ENCODE measurements at regions not wholly inside any gene's neighbourhood (a gene's known extent, or its start where the extent isn't known, plus 50 kb on each side); places are given as distances from the start of the nearest gene placed in this dataset.

DNA sequence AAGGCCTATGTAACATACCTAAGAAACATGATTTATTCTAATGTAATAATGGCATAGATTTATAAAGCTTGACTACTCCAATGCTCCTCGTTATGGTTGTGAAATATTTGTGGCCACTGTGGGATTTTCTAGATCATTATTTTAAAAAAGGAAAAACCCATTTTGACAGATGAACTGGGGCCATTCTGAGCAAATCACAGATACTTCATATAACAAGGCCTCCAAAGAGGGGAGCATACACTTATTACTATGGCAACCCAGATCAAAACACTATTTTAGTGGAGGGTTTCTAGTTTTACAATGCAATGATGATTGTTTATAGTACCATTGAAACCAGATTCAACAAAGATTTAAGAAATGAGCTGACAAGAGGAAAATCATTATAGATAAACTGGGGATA is 346.6 kb downstream of the ZNF326 start:
- Histone ChIP-seq H3K4me3 (ENCODE audit: low read depth, low read length) (no peak overlapping the region), H3K27me3 (ENCODE audit: insufficient read depth, low read length) (no peaks in the 10 kb centered on the region), H3K36me3 (ENCODE audit: insufficient read depth, low read length) (no peaks in the 10 kb centered on the region), H3K79me2 (ENCODE audit: control insufficient read depth, insufficient read depth, low read length, unreplicated experiment) (no peaks in the 10 kb centered on the region), H3K4me1 (ENCODE audit: control insufficient read depth, insufficient read depth, low read length, unreplicated experiment) (no peaks in the 10 kb centered on the region), H3K27ac (ENCODE audit: low read depth, low read length) (no peak overlapping the region), H2AFZ (ENCODE audit: low read length, unreplicated experiment) (no peak overlapping the region)

DNA sequence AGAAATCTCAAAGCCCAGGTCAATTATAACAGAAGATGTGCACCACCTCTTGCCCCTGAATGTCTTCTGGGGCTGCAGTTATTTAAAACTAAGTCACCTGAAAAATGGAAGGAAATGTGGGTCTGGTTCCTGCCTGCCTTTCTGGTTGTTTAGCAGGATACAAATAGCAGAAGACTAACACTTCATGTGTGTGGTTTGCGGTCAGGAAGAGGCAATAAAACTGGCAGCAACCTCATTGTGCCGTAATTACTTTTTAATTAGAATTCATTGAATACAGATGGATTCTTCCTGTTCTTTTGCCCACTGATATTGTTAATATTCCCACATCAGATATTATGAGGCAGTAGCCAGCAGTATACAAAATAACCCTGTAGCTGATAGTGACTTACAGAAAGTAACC is 345.7 kb downstream of the ZNF326 start:
- Histone ChIP-seq H2AFZ (ENCODE audit: low read length, unreplicated experiment) (no peak overlapping the region), H3K27ac (ENCODE audit: low read depth, low read length) (no peak overlapping the region), H3K27me3 (ENCODE audit: insufficient read depth, low read length) (no peaks in the 10 kb centered on the region), H3K4me3 (ENCODE audit: low read depth, low read length) (no peak overlapping the region), H3K79me2 (ENCODE audit: control insufficient read depth, insufficient read depth, low read length, unreplicated experiment) (no peaks in the 10 kb centered on the region), H3K36me3 (ENCODE audit: insufficient read depth, low read length) (no peaks in the 10 kb centered on the region), H3K4me1 (ENCODE audit: control insufficient read depth, insufficient read depth, low read length, unreplicated experiment) (no peaks in the 10 kb centered on the region)

DNA sequence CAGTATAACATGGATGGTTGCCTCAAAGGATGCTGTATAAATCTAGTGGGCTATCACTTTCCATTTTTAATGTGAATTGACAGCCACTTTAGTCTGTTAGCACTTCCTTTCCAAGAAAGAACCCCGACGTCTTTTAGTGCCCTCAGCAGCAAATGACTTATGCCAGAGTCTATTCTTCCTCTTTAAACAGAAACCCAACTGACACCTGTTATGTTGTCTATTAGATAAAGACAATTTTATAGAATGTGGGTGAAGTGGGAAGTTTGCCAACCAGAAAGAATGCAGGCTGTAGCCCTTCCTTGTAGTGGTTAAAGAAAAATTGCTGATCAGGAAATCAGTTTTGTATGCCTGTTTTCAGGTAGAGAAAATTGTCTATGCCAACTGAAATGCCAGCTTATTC is 344.9 kb downstream of the ZNF326 start:
- Histone ChIP-seq H3K27me3 (ENCODE audit: insufficient read depth, low read length) (no peaks in the 10 kb centered on the region), H3K4me3 (ENCODE audit: low read depth, low read length) (no peak overlapping the region), H3K36me3 (ENCODE audit: insufficient read depth, low read length) (no peaks in the 10 kb centered on the region), H2AFZ (ENCODE audit: low read length, unreplicated experiment) (no peak overlapping the region), H3K27ac (ENCODE audit: low read depth, low read length) (no peak overlapping the region), H3K79me2 (ENCODE audit: control insufficient read depth, insufficient read depth, low read length, unreplicated experiment) (no peaks in the 10 kb centered on the region), H3K4me1 (ENCODE audit: control insufficient read depth, insufficient read depth, low read length, unreplicated experiment) (no peaks in the 10 kb centered on the region)

DNA sequence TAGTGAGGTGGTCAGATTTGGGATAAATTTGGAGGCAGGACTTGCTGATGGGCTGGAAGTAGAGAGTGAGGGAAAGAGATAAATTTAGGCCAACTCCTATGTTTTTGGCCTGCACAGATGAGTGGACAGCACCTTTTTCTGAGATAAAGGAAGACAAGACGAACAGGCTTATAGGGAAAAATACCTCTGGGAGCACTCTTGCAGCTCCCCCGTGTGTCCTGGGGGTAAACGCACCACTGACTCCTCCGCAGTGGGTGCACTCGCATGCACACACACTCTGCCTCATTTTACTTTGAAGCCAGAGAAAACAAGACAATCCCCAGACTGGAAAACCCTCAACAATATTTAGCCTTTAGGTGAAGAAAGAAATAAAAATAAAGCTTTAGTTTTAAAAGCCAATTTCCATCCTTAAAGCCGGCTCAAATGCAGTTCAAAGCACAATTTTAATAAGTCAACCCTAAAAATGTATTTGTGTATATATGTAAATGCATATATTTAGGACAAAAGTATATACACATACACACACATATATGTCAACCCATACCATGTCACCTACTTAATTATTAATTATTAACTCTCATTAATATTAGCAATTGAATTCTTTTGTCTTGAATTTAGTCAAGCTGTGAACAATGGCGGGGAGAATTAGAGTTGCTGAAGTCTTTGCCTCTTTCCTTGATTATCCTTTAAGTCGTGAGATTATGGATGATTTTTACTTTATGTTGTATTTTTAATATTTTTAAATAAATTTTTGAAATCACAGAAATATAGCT is 341.8 kb downstream of the ZNF326 start:
- Histone ChIP-seq H3K4me3 (ENCODE audit: low read depth, low read length) (no peak overlapping the region), H3K79me2 (ENCODE audit: control insufficient read depth, insufficient read depth, low read length, unreplicated experiment) (no peaks in the 10 kb centered on the region)

DNA sequence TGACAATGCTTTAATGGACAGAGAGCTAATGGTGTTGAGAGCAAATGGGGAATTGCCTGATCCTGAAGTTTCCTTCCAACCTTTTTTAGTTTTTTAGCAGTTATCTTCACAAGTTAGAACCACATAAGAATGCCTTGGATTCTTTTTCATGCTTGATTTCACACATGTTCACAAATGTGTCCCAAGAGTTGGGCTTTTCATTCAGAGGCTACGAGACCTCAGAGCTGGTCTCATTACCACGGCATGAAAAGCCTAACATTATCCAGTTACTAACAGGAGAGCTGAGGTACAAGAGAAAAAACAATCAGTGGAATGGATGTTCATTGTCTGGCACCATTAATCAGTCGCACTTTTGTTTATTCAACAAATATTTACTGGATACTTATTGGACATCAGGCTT is 340.6 kb downstream of the ZNF326 start:
- Histone ChIP-seq H3K4me1 (ENCODE audit: control insufficient read depth, insufficient read depth, low read length, unreplicated experiment) (no peaks in the 10 kb centered on the region), H3K36me3 (ENCODE audit: insufficient read depth, low read length) (no peaks in the 10 kb centered on the region), H3K27ac (ENCODE audit: low read depth, low read length) (no peak overlapping the region), H2AFZ (ENCODE audit: low read length, unreplicated experiment) (no peak overlapping the region), H3K79me2 (ENCODE audit: control insufficient read depth, insufficient read depth, low read length, unreplicated experiment) (no peaks in the 10 kb centered on the region), H3K27me3 (ENCODE audit: insufficient read depth, low read length) (no peaks in the 10 kb centered on the region), H3K4me3 (ENCODE audit: low read depth, low read length) (no peak overlapping the region)

More for the DNA sequence above, 341.8 kb downstream of the ZNF326 start:
- Histone ChIP-seq H3K27me3 (ENCODE audit: insufficient read depth, low read length) (no peaks in the 10 kb centered on the region), H3K4me1 (ENCODE audit: control insufficient read depth, insufficient read depth, low read length, unreplicated experiment) (no peaks in the 10 kb centered on the region), H3K27ac (ENCODE audit: low read depth, low read length) (no peak overlapping the region), H2AFZ (ENCODE audit: low read length, unreplicated experiment) (no peak overlapping the region), H3K36me3 (ENCODE audit: insufficient read depth, low read length) (no peaks in the 10 kb centered on the region)

DNA sequence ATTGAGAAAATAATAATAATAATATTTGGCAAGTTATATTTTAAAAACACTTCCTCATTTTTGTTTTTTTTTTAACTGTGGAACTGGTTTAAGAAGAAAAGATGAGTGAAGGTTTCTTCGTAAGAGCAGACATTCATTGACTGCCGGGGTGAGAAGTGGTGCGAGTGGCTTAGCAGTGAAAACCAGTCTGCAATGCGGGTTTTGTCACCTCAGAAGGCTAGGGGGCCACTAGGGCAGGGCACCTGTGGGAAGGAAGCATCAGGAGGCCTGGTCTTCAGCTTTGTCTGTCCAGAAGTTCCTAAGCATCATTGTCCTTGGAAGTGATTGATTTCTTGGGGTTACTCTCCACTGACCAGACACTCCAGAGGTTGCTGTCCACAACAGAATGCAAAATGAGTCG is 339.2 kb downstream of the ZNF326 start:
- Histone ChIP-seq H2AFZ (ENCODE audit: low read length, unreplicated experiment) (no peak overlapping the region), H3K27ac (ENCODE audit: low read depth, low read length) (no peak overlapping the region), H3K27me3 (ENCODE audit: insufficient read depth, low read length) (no peaks in the 10 kb centered on the region), H3K4me1 (ENCODE audit: control insufficient read depth, insufficient read depth, low read length, unreplicated experiment) (no peaks in the 10 kb centered on the region), H3K36me3 (ENCODE audit: insufficient read depth, low read length) (no peaks in the 10 kb centered on the region), H3K79me2 (ENCODE audit: control insufficient read depth, insufficient read depth, low read length, unreplicated experiment) (no peaks in the 10 kb centered on the region), H3K4me3 (ENCODE audit: low read depth, low read length) (no peak overlapping the region)

DNA sequence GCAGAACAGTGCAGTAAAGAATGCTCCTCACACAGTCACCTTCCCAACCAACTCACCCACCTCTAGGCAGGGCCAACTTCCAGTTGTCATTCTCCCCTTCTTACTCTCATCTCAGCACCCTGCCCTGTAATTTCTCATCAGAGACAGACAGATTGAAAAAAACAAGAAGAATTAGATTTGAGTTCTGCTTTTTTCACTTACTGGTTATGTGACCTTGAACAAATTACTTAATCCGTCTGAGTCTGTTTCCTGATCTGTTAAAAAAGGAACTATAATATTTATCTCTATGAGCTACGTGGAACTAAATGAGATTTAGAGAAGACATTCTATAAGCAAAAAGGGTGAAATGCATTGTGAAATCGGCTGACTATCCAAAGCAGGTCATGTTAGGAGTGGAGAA is 330.3 kb downstream of the ZNF326 start:
- H2AFZ ChIP-seq (ENCODE audit: low read length, unreplicated experiment), result no peak overlapping the region
- no peaks in the 10 kb centered on the region for H3K4me1 ChIP-seq (ENCODE audit: control insufficient read depth, insufficient read depth, low read length, unreplicated experiment)
- no peaks in the 10 kb centered on the region for H3K79me2 ChIP-seq (ENCODE audit: control insufficient read depth, insufficient read depth, low read length, unreplicated experiment)
- no peak overlapping the region for H3K4me3 ChIP-seq (ENCODE audit: low read depth, low read length)
- H3K36me3 ChIP-seq (ENCODE audit: insufficient read depth, low read length), result no peaks in the 10 kb centered on the region
- H3K27me3 ChIP-seq (ENCODE audit: insufficient read depth, low read length), result no peaks in the 10 kb centered on the region
- H3K27ac ChIP-seq (ENCODE audit: low read depth, low read length), result no peak overlapping the region

DNA sequence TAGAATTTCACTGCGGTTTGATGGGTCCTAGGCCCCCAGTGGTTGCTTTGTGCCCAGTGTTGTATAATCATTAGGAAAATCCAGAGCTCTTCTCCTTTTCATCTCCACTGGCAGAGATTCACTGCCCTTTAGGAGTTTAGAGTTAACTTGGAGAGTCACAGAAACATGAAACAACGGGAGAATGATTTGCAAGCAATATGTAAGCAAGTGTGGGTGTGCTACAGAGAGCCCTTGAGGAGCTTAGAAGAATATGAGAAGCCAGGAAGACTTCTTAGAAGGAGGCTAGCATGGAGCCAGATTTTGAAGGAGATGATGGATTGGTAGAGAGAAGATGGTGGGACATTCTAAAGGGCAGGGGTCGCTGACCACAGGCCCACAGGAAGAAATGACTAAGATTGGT is 327.3 kb downstream of the ZNF326 start:
- Histone ChIP-seq H2AFZ (ENCODE audit: low read length, unreplicated experiment) (no peak overlapping the region), H3K36me3 (ENCODE audit: insufficient read depth, low read length) (no peaks in the 10 kb centered on the region), H3K27ac (ENCODE audit: low read depth, low read length) (no peak overlapping the region), H3K79me2 (ENCODE audit: control insufficient read depth, insufficient read depth, low read length, unreplicated experiment) (no peaks in the 10 kb centered on the region), H3K4me1 (ENCODE audit: control insufficient read depth, insufficient read depth, low read length, unreplicated experiment) (no peaks in the 10 kb centered on the region), H3K4me3 (ENCODE audit: low read depth, low read length) (no peak overlapping the region), H3K27me3 (ENCODE audit: insufficient read depth, low read length) (no peaks in the 10 kb centered on the region)

DNA sequence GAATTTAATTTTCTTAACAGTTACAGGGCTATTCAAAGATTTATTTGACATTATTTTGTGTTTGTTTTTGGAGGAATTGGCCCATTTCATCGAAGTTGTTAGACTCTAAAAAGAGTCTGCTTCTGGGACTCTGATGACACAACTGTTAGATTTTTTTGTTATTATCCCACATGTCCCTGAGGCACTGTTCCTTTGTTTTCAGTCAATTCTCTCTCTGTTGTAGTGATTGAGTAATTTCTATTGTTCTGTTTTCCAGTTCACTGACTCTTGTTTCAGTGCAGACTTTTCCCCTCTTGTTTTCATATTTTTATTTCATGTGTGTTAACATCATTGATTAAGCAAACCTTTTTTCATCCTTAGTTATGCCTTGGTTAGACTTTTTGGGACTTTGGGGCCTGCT is 325.0 kb downstream of the ZNF326 start:
- H3K79me2 ChIP-seq (ENCODE audit: control insufficient read depth, insufficient read depth, low read length, unreplicated experiment), result no peaks in the 10 kb centered on the region
- H2AFZ ChIP-seq (ENCODE audit: low read length, unreplicated experiment), result no peak overlapping the region

DNA sequence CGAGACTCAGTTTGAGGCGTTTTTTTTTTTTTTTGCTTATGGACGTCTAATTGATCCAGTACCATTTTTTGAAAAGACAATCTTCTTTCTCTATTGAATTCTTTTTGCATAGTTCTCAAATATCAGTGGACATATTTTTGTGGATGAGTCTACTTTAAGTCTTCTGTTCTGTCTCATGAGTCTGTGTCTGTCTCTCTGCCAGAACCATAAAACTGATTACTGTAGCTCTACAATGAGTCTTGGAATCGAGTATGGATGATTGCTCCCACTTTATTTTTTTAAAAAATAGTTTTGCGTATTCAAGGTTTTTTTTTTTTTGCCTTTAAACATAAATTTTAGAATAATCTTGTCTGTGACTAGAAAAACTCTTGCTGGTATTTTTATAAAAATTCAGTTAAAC is 323.5 kb downstream of the ZNF326 start:
- Histone ChIP-seq H3K36me3 (ENCODE audit: insufficient read depth, low read length) (no peaks in the 10 kb centered on the region), H3K4me1 (ENCODE audit: control insufficient read depth, insufficient read depth, low read length, unreplicated experiment) (no peaks in the 10 kb centered on the region), H3K27me3 (ENCODE audit: insufficient read depth, low read length) (no peaks in the 10 kb centered on the region), H3K27ac (ENCODE audit: low read depth, low read length) (no peak overlapping the region), H2AFZ (ENCODE audit: low read length, unreplicated experiment) (no peak overlapping the region), H3K4me3 (ENCODE audit: low read depth, low read length) (no peak overlapping the region), H3K79me2 (ENCODE audit: control insufficient read depth, insufficient read depth, low read length, unreplicated experiment) (no peaks in the 10 kb centered on the region)

More for the DNA sequence above, 325.0 kb downstream of the ZNF326 start:
- Histone ChIP-seq H3K27ac (ENCODE audit: low read depth, low read length) (no peak overlapping the region), H3K4me3 (ENCODE audit: low read depth, low read length) (no peak overlapping the region), H3K4me1 (ENCODE audit: control insufficient read depth, insufficient read depth, low read length, unreplicated experiment) (no peaks in the 10 kb centered on the region), H3K36me3 (ENCODE audit: insufficient read depth, low read length) (no peaks in the 10 kb centered on the region), H3K27me3 (ENCODE audit: insufficient read depth, low read length) (no peaks in the 10 kb centered on the region)

DNA sequence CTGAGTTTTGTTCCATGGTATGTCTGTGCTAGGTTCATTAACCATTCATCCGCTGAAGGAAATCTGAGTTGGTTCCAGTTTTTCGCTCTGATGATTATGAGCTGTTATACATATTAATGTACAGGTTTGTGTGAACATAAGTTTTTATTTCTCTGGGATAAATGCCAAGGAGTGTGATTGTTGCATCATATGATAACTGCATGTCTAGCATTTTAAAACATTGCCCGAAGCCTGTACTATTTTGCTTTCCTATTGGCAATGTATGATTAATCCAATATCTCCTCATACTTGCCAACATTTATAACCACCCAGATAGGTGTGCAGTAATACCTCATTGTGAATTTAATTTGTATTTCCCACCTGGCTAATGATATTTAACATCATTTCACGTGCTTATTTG is 322.7 kb downstream of the ZNF326 start:
- no peak overlapping the region for H2AFZ ChIP-seq (ENCODE audit: low read length, unreplicated experiment)
- no peaks in the 10 kb centered on the region for H3K79me2 ChIP-seq (ENCODE audit: control insufficient read depth, insufficient read depth, low read length, unreplicated experiment)
- no peak overlapping the region for H3K4me3 ChIP-seq (ENCODE audit: low read depth, low read length)
- no peaks in the 10 kb centered on the region for H3K36me3 ChIP-seq (ENCODE audit: insufficient read depth, low read length)
- H3K27me3 ChIP-seq (ENCODE audit: insufficient read depth, low read length), result no peaks in the 10 kb centered on the region
- no peak overlapping the region for H3K27ac ChIP-seq (ENCODE audit: low read depth, low read length)
- no peaks in the 10 kb centered on the region for H3K4me1 ChIP-seq (ENCODE audit: control insufficient read depth, insufficient read depth, low read length, unreplicated experiment)
